ENCODE measurements at regions not wholly inside any gene's neighbourhood (a gene's known extent, or its start where the extent isn't known, plus 50 kb on each side); places are given as distances from the start of the nearest gene placed in this dataset.

GRCh38 chr5:26310415-26310814 lies 728.0 kb downstream of the CDH9 start:
- no peak for TF ChIP-seq EZH2 (IDR thresholded peaks at IDR 0.05; ENCODE audit: borderline replicate concordance, insufficient read depth, low read depth, low read length, poor library complexity, severe bottlenecking)
- no peak for TF ChIP-seq CTCF (IDR thresholded peaks at IDR 0.05)

Measured in B cell (primary cell).